Cardiac septum (tissue), 1 donor: ENCODE measurements at regions not wholly inside any gene's neighbourhood (a gene's known extent, or its start where the extent isn't known, plus 50 kb on each side); places are given as distances from the start of the nearest gene placed in this dataset.
"Not testable (repeated sequence)": the region's sequence is repeated elsewhere in the genome, so short reads cannot be mapped to it uniquely, and the experiment has no call there.

Experiments used
- DNase-seq: peaks from one replicate; pipeline ENCODE4 v3.0.0-alpha.2; 2020; ENCODE audit warnings: low spot score
- intact Hi-C: fragments of 100-400 bp; cut with DNase I; formaldehyde crosslinking; loops from one replicate; pipeline ENCODE4 v1.14.0; 2022
- donor health status: DM: no; HTN: no; CAD: no.

- DNase-seq = no peak
These were observed 89.4 kb upstream of the FHL2 start for GRCh38 chr2:105488285-105488684.

GRCh38 chr2:105487142-105488069, 88.6 kb upstream of the FHL2 start:
- intact Hi-C loops = loop anchor here (1.0 to 2.0 kb wide), 2 partner anchors 27 to 49 kb away; no protein-coding TSS in a partner anchor
- DNase-seq = no peak

More at GRCh38 chr2:105488285-105488684, 89.4 kb upstream of the FHL2 start:
- intact Hi-C loops = loop anchor here (1.0 to 2.0 kb wide), 2 partner anchors 27 to 50 kb away; no protein-coding TSS in a partner anchor

- intact Hi-C loops = no loop called here
- no peak for DNase-seq
These were observed 87.9 kb upstream of the FHL2 start for GRCh38 chr2:105486762-105487141.

GRCh38 chr2:105478670-105479069, 79.8 kb upstream of the FHL2 start:
- intact Hi-C loops = no loop called here
- DNase-seq = no peak

GRCh38 chr2:105477050-105477620, 78.3 kb upstream of the FHL2 start:
- DNase-seq, intact Hi-C loops: not testable (repeated sequence)

- intact Hi-C loops = no loop called here
- no peak for DNase-seq
These were observed 74.2 kb upstream of the FHL2 start for GRCh38 chr2:105473011-105473410.

DNA sequence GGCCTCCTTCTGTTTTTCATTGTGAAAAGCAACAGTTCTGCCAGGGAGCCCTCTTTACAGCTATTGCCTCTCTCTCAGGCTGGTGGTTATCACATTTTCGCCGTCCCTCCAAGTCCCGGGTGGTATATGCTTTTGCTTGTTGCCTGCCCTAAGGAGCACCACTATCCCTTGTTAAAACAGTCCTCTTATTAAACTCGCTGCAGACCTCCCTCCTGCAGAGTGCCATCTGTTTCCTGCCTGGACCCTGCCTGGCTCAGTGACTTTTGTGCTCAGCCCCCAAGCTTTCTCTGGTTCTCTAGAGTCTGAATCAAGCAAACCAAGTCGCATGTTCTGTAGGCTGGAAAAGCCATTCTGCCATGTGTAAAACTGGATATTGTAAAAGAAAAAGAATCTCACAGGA, 72.1 kb upstream of the FHL2 start:
- DNase-seq = no peak
- intact Hi-C loops = no loop called here

DNA sequence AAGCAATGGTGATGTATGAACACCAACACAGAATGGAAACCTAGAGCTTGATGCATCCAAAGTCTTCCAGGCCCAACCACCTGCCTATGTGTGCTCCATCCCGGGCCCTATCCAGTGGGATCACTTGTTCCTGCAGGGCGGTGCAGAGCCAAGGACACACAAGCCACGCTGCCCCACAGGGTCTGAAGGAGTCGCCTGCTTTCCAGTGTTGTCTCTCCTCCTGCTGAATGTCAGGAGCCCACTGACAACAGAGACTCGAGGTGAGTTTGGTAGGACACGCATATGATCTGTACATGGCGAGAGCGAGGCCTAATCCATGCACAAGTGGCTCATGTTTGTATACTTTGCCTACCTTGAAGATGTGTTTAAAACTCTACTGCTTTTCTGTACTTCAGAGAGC, 70.9 kb upstream of the FHL2 start:
- intact Hi-C loops = no loop called here
- no peak for DNase-seq

DNA sequence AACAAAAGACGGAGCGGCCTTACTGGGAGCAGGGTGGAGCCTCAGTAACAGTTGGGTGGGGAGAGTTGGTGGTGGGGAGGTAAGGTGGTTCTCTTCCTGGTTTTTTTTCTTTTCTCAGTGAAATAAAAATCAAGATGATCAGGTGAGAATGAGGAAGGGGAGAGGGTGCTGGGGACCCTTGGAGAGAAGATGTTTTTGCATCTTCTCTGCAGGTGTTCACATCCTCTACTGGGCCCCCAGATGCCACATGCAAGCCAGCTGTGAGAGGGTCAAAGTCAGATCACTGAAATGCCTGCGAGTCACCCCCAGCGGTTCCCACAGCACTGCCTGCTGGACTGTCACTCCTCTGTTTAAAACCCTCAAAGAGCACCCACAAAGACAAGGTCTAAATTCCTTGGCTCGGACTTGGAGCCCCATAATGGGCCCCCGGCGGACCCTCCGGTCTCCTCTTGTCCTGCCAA, 69.8 kb upstream of the FHL2 start:
- DNase-seq = no peak
- intact Hi-C loops = no loop called here

DNA sequence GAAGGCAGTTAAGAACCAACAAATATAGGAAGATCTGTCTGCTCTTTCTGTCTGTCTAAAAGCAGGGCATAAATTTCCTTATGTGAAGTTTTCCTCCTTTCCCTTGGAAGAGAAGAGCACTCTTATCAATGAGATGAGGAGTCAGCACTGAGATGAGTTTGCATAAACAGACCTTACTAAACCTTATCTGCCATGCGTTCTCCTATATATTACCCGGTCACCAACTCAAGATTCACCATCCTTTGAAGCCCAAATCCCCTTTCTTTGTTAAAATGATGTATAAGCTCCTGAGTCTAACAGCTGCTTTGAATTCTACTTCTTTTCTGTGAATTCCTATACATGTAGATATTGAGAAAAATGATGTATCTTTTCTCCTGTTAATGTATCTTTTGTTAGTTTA, 65.5 kb upstream of the FHL2 start:
- intact Hi-C loops = no loop called here
- DNase-seq = no peak

DNA sequence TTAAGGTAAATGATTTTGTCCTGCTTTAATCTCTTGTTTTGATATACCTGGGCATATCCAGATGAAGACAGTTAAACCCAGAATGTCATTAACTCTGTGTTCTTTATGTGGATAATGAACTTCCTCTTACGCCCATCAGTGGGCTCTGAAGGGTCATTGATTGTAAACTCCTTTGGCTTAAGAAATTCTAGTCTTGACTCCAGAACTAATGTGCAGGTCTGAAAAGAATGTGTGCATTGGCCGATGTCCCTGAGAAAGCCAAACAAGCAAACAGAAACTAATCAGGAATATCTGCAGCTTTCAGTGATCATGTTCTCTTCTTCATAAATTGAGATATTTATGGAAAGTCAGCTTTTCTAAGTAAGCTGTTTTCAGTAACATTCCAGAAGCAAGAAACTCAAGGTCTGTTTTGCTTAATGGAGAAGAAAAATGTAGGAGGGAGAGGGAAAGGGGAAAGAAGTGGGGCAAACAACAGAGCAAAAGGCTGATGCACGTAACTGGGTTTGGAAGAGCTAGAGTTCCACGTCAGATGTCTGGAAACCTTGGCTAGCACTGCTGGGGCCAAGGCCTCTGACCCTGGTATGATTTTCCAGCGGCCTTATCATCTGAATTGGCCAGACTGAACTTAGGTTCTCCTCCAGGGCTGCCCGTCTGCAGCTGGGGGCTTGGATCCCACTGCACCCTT, 61.3 kb upstream of the FHL2 start:
- DNase-seq = no peak
- intact Hi-C loops = no loop called here

- no peak for DNase-seq
These were observed 59.2 kb upstream of the FHL2 start for GRCh38 chr2:105458076-105458475.

DNA sequence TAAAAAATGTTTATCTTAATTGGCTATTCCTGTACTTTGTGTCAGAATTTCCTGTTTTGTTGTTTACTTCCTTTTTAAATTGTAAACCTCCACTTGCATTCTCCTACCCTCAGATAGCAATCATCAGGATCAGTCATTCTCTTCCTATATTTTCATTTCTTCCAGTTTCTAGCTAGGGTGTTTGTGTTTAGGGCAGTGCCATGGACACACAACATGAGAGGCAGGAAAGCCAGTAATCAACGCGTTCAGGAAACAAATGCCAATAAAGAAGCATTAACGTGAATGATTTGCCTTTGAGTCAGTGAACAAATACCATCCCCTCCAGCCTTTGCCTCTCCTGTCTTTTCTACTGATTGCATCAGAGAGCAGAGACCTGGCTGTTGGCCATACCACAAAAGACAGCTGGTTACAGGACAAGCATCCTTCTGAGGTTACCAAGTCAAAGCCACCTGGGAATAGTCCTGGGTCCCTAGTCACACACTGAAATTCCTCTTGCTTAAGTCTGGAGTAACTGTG, 56.7 kb upstream of the FHL2 start:
- no peak for DNase-seq
- intact Hi-C loops = no loop called here

More at GRCh38 chr2:105458076-105458475, 59.2 kb upstream of the FHL2 start:
- intact Hi-C loops = no loop called here

- intact Hi-C loops = no loop called here
- no peak for DNase-seq
These were observed 56.1 kb upstream of the FHL2 start for GRCh38 chr2:105454801-105455485.

GRCh38 chr2:105451571-105452166, 52.8 kb upstream of the FHL2 start:
- intact Hi-C loops = no loop called here

GRCh38 chr2:105450471-105450870, 51.6 kb upstream of the FHL2 start:
- intact Hi-C loops = no loop called here
- no peak for DNase-seq

More at GRCh38 chr2:105451571-105452166, 52.8 kb upstream of the FHL2 start:
- no peak for DNase-seq

DNA sequence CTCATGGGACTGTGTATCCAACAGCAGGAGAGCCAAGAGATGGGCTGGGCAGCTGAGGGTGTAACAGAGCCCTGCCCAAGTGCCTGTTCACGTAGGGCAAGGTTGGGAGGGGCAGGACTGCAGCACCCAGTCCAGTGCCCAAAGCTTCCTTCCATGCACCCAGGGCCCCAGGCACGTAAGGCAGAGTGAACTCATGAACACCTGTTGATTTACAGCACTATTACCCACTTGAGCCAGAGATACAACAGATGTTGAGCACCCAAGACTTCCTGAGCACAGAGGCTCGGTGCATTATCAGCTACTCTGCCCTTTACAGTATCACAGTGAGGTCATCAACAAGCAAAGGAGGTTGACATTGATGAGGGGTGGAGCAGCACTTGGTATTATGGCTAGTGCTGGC, 50.2 kb upstream of the FHL2 start:
- intact Hi-C loops = no loop called here
- no peak for DNase-seq
